ENCODE measurements at regions not wholly inside any gene's neighbourhood (a gene's known extent, or its start where the extent isn't known, plus 50 kb on each side); places are given as distances from the start of the nearest gene placed in this dataset.

DNA sequence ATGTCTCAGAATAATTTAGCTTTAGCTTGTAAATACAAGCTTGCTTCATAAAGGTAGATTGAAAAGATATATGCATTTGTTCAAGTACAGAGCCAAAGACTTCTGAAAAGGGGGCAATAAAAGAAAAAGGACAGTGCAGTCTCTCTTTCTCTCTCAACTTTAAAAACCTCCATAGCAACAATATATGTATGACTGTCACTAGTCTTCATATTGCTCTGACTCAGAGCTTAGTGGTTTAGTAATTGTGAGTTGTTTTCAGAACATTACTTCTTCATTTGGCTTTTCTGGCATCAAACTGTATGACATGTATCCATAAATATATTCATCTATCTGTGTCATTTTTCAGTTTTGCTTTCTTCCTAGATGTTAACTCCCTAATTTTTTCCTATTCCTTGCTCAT, 194.6 kb upstream of the KIF2A start:
- Histone ChIP-seq H3K36me3 (no peaks in the 10 kb centered on the region), H3K27me3 (peaks cover 0 to 3% (median 0%) of the 10 kb centered on the region in 9 donors), H3K4me1 (no peaks in the 10 kb centered on the region), H3K27ac (no peak overlapping the region), H3K4me3 (no peak overlapping the region), H3K9me3 (no peaks in the 10 kb centered on the region)
- TF ChIP-seq POLR2A (IDR thresholded peaks at IDR 0.05): no peak
- TF ChIP-seq, protein P1, sequence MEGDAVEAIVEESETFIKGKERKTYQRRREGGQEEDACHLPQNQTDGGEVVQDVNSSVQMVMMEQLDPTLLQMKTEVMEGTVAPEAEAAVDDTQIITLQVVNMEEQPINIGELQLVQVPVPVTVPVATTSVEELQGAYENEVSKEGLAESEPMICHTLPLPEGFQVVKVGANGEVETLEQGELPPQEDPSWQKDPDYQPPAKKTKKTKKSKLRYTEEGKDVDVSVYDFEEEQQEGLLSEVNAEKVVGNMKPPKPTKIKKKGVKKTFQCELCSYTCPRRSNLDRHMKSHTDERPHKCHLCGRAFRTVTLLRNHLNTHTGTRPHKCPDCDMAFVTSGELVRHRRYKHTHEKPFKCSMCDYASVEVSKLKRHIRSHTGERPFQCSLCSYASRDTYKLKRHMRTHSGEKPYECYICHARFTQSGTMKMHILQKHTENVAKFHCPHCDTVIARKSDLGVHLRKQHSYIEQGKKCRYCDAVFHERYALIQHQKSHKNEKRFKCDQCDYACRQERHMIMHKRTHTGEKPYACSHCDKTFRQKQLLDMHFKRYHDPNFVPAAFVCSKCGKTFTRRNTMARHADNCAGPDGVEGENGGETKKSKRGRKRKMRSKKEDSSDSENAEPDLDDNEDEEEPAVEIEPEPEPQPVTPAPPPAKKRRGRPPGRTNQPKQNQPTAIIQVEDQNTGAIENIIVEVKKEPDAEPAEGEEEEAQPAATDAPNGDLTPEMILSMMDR (IDR thresholded peaks at IDR 0.05): no peak
- intact Hi-C loops (cut with DNase I): no loop called here
- DNase-seq (no peak), ATAC-seq (no peak)

GRCh38 chr5:62112689-62113228, 193.2 kb upstream of the KIF2A start:
- Histone ChIP-seq H3K27me3 (peaks cover 0 to 8% (median 0%) of the 10 kb centered on the region in 9 donors), H3K9me3 (no peaks in the 10 kb centered on the region), H3K27ac (no peak overlapping the region), H3K4me1 (no peaks in the 10 kb centered on the region), H3K36me3 (no peaks in the 10 kb centered on the region), H3K4me3 (no peak overlapping the region)
- DNase-seq (no peak), ATAC-seq (no peak)
- TF ChIP-seq, protein P1 (IDR thresholded peaks at IDR 0.05): no peak
- no peak for TF ChIP-seq POLR2A (IDR thresholded peaks at IDR 0.05)
- 60 to 72% (median 64%) methylated on average over 2 of the region's 2 CpGs for WGBS, 4 donors
- intact Hi-C loops (cut with DNase I): no loop called here

GRCh38 chr5:62115014-62115413, 191.0 kb upstream of the KIF2A start:
- intact Hi-C loops (cut with DNase I): no loop called here
- Histone ChIP-seq H3K27me3 (peaks cover 0 to 8% (median 0%) of the 10 kb centered on the region in 9 donors), H3K4me1 (no peaks in the 10 kb centered on the region), H3K4me3 (no peak overlapping the region), H3K27ac (no peak overlapping the region), H3K36me3 (no peaks in the 10 kb centered on the region), H3K9me3 (no peaks in the 10 kb centered on the region)
- ATAC-seq (no peak), DNase-seq (no peak)
- 35 to 68% (median 63%) methylated on average over 2 of the region's 2 CpGs for WGBS, 4 donors
- TF ChIP-seq, protein P1 (IDR thresholded peaks at IDR 0.05): no peak
- no peak for TF ChIP-seq POLR2A (IDR thresholded peaks at IDR 0.05)

DNA sequence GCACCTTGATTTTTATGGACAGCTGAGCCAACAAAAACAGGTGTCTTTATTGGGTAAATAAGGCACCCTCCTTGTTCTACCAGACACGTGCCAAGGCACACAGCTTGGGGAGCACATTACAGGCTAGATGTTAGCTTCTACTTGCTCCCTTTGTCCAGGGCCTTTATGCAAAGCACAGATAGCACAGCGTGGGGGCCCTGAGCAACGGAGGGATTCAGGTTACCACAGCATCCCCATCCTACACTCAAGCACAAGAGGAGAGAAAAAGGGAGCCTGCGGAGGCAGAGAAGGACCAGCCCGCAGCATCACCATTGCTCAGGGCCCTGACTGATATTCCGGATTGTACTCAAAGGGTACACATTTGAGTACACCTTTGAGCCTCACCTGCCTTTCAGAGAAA, 181.7 kb upstream of the KIF2A start:
- Histone ChIP-seq H3K36me3 (no peaks in the 10 kb centered on the region), H3K4me1 (no peaks in the 10 kb centered on the region), H3K27ac (no peak overlapping the region), H3K4me3 (no peak overlapping the region), H3K27me3 (no peaks in the 10 kb centered on the region), H3K9me3 (no peaks in the 10 kb centered on the region)
- WGBS, 4 donors: 71 to 84% (median 72%) methylated on average over 5 to 6 of the region's 6 CpGs
- TF ChIP-seq, protein P1 (IDR thresholded peaks at IDR 0.05): no peak
- TF ChIP-seq POLR2A (IDR thresholded peaks at IDR 0.05): no peak
- ATAC-seq (no peak), DNase-seq (no peak)
- intact Hi-C loops (cut with DNase I): no loop called here
